Breast epithelium (tissue), 4 donors: ENCODE measurements at regions not wholly inside any gene's neighbourhood (a gene's known extent, or its start where the extent isn't known, plus 50 kb on each side); places are given as distances from the start of the nearest gene placed in this dataset.

Source experiments
- DNase-seq, 2 donors: peaks; one replicate each; pipeline ENCODE4 v3.0.0-alpha.2; 2019; ENCODE audit warnings: low spot score in 2 of 2
- H3K27ac ChIP-seq, 2 donors: fragments of 200-600 bp; sonication (generic) in 1 of 2; one replicate each; pipeline ENCODE4 v1.5.1; 2016 to 2019; ENCODE audit warnings: mild to moderate bottlenecking in 1 of 2
- H3K27me3 ChIP-seq, 2 donors: fragments of 200-600 bp; sonication (generic) in 1 of 2; one replicate each; pipeline versions ENCODE4 v1.5.1 to v1.6.0; 2017 to 2019; ENCODE audit warnings: control low read depth in 1 of 2, mild to moderate bottlenecking in 1 of 2
- H3K36me3 ChIP-seq: fragments of 200-600 bp; one replicate; pipeline ENCODE4 v1.5.1; 2019
- H3K4me1 ChIP-seq, 2 donors: fragments of 200-600 bp; sonication (generic); one replicate each; pipeline ENCODE4 v1.5.1; 2016 to 2019; ENCODE audit warnings: control low read depth in 1 of 2
- H3K4me3 ChIP-seq, 3 donors: fragments of 200-600 bp; sonication (generic); 1 replicate in 2 of 3; 2 replicates in 1 of 3; pipeline ENCODE4 v1.5.1; 2016 to 2019; ENCODE audit warnings: mild to moderate bottlenecking in 3 of 3, moderate library complexity in 2 of 3
- H3K9me3 ChIP-seq, 2 donors: fragments of 200-600 bp; sonication (generic) in 1 of 2; one replicate each; pipeline ENCODE4 v1.5.1; 2016 to 2019; ENCODE audit warnings: control low read depth in 1 of 2
- POLR2A ChIP-seq: fragments of 450-650 bp; IDR thresholded peaks from one replicate; pipeline ENCODE4 v1.6.1; 2016; ENCODE audit warnings: antibody characterized with exemption, mild to moderate bottlenecking, moderate library complexity
- POLR2AphosphoS5 ChIP-seq, 3 donors: sonication (generic); formaldehyde crosslinking; IDR thresholded peaks; one replicate each; pipeline ENCODE4 v1.6.1; 2017; ENCODE audit warnings: antibody characterized with exemption in 3 of 3
- intact Hi-C: fragments of 100-400 bp; cut with DNase I; formaldehyde crosslinking; loops from one replicate; pipeline ENCODE4 v1.15.1; 2023; ENCODE audit warnings: low total_unique reads
- TF ChIP-seq, protein P1 (sequence below), 3 donors: fragments of 450-650 bp; IDR thresholded peaks; one replicate each; pipeline ENCODE4 v1.5.1; 2016 to 2017; ENCODE audit warnings: antibody characterized with exemption in 3 of 3, mild to moderate bottlenecking in 3 of 3, moderate library complexity in 3 of 3

DNA sequence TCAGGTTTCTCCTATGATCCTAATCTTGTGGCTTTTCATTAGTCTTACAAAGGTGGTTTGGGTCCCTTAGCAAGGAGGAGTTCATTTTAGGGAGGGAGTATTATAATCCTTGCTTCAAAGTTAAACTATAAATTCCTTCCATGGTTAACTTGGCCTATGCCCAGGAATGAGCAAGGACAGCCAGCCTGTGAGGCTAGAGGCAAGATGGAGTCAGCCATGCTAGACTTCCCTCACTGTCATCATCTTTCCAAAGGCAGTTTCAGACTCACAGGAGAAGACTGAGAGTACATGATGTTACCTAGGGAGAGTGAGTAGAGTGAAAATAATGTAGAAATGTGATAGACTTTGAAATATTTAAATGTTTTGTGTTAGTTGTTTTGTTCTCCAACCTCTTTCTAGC lies 192.3 kb downstream of the GPAT3 start:
- Histone ChIP-seq H3K36me3 (no peaks in the 10 kb centered on the region), H3K4me3 (no peak overlapping the region), H3K9me3 (no peaks in the 10 kb centered on the region), H3K27ac (no peak overlapping the region), H3K4me1 (no peaks in the 10 kb centered on the region), H3K27me3 (no peaks in the 10 kb centered on the region)
- intact Hi-C loops, result no loop called here
- no peak for DNase-seq
- TF ChIP-seq POLR2AphosphoS5 (IDR thresholded peaks at IDR 0.05) (no peak), POLR2A (no peak)
- TF ChIP-seq, protein P1, sequence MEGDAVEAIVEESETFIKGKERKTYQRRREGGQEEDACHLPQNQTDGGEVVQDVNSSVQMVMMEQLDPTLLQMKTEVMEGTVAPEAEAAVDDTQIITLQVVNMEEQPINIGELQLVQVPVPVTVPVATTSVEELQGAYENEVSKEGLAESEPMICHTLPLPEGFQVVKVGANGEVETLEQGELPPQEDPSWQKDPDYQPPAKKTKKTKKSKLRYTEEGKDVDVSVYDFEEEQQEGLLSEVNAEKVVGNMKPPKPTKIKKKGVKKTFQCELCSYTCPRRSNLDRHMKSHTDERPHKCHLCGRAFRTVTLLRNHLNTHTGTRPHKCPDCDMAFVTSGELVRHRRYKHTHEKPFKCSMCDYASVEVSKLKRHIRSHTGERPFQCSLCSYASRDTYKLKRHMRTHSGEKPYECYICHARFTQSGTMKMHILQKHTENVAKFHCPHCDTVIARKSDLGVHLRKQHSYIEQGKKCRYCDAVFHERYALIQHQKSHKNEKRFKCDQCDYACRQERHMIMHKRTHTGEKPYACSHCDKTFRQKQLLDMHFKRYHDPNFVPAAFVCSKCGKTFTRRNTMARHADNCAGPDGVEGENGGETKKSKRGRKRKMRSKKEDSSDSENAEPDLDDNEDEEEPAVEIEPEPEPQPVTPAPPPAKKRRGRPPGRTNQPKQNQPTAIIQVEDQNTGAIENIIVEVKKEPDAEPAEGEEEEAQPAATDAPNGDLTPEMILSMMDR (IDR thresholded peaks at IDR 0.05), result no peak

DNA sequence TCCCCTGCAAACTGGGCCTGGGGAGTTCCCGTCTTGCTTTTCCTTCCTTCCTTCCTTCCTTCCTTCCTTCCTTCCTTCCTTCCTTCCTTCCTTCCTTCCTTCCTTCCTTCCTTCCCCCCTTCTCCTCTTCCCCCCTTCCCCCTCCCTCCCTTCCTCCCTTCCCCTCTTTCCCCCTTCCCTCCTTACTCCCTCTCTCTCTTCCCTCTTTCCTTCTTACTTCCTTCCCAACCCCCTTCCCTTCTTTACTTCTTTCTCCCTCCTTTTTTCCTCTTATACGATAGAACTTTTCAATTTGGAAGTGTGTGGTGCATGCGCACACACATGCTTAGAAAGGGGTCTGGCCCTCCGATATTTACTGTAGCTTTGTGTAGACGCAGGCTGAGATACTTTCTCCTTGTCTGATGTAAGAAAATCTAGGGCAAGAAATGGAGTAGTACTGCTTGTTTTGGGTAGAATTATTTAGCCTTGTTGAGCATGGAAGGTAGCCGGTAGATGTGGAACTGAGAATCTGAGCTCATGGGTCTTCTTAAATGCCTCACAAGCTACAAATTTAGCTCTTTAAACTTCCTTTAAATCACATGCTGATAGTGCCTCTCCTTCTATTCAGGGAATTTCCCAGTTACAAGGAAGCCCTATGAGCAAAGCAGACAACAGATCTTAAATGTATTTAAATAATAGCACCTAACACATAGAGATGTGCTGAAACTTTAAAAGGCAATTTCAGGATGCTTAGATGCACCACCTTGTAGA lies 189.6 kb downstream of the GPAT3 start:
- H3K4me3 ChIP-seq, result no peak overlapping the region
- DNase-seq, result no peak

DNA sequence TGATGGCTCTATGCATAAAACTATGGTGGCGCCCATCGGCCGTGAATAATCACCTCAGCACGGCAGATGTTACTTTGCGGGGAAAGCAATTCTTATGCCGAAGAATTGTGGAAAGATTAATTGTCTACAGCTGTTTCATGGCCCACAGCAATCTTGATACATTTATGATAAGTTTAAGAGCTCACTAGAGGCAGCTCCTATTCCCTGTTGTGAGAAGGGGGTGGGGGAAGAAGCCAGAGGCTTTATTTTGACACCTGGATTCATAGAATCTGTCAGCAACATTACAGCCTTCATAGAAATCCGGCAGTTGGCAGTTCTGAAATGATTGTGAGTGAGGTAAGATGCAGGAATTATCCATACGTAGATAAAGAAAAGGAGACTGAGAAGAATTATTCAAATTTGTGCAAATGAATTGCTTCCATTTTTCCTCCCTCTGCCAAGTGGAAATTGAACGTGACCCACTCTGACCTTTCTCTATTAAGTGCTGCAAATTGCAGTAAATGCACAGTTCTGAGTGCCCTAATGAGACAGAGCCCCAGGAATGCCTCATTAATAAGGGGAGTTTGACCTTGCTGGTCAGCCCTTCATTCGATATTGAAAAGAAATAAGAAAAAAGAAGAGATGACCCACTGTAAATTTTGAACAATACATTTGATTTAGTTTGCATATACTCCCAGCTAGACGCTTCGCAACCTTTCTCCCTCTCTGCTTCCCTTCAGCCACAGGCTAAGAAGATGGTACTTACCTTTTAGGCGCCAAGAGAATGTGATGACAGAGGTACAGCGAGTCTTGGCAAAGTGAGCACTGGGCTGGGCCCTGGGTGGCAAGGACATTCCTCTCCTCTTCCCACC lies 188.8 kb downstream of the GPAT3 start:
- no peak for DNase-seq

More for the DNA sequence above, 189.6 kb downstream of the GPAT3 start:
- no peaks in the 10 kb centered on the region for H3K4me1 ChIP-seq
- H3K9me3 ChIP-seq, result no peaks in the 10 kb centered on the region
- intact Hi-C loops, result no loop called here
- H3K27ac ChIP-seq, result no peak overlapping the region
- H3K27me3 ChIP-seq, result no peaks in the 10 kb centered on the region
- TF ChIP-seq POLR2AphosphoS5 (IDR thresholded peaks at IDR 0.05) (no peak), POLR2A (no peak)
- TF ChIP-seq, protein P1 (IDR thresholded peaks at IDR 0.05), result no peak
- no peaks in the 10 kb centered on the region for H3K36me3 ChIP-seq

DNA sequence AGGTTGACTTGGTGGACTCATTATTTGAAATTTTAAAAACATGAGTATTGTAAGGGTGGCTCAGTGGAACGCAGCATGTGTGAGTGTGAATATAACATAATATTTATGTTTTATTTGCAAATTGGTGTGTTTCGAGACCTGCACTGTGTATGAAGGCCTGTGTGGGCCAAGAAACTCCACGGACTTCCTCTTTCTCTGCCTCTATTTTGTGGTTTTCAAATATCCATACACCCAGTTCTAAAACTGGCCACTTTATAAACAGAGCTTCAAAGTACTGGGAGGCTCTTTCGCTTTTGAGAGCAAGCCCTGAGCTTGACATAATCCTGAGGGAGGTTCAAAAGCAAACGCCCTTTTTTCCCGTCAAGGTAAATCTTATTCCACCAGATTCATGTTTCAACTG lies 187.7 kb downstream of the GPAT3 start:
- intact Hi-C loops, result no loop called here
- H3K9me3 ChIP-seq, result no peaks in the 10 kb centered on the region
- H3K27ac ChIP-seq, result no peak overlapping the region
- H3K4me1 ChIP-seq, result no peaks in the 10 kb centered on the region
- H3K36me3 ChIP-seq, result no peaks in the 10 kb centered on the region
- DNase-seq, result no peak
- TF ChIP-seq POLR2AphosphoS5 (IDR thresholded peaks at IDR 0.05) (no peak), POLR2A (no peak)
- TF ChIP-seq, protein P1 (IDR thresholded peaks at IDR 0.05), result no peak
- no peaks in the 10 kb centered on the region for H3K27me3 ChIP-seq
- no peak overlapping the region for H3K4me3 ChIP-seq

More for the DNA sequence above, 188.8 kb downstream of the GPAT3 start:
- TF ChIP-seq POLR2AphosphoS5 (IDR thresholded peaks at IDR 0.05) (no peak), POLR2A (no peak)
- TF ChIP-seq, protein P1 (IDR thresholded peaks at IDR 0.05), result no peak
- H3K36me3 ChIP-seq, result no peaks in the 10 kb centered on the region
- no peaks in the 10 kb centered on the region for H3K4me1 ChIP-seq
- no peaks in the 10 kb centered on the region for H3K9me3 ChIP-seq
- no peak overlapping the region for H3K4me3 ChIP-seq
- no peak overlapping the region for H3K27ac ChIP-seq
- no peaks in the 10 kb centered on the region for H3K27me3 ChIP-seq
- intact Hi-C loops, result no loop called here

DNA sequence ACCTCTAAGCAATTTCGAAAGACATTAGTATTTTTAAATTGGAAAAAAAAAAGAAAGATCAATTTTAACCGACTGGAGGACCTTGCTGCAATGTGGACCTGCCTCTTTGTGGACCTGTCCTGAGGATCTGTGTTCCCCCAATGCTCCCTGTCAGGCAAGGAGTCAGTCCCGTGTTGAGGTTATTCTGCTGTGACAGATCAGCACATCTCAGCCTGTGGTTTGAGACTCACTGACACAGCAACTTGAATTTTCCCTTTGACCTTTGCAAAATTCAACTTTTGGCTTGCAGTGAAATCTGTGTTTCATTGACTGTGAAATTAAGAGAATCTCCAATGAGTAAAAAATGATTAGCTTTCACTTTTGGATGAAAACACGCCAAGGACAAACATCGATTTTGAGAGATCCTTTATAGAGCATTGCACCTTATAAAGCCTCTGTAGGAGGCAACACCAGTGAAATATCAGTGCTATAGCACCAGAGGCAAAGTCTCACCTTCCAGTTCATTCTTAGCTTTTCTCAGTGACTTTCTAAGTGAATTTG lies 186.9 kb downstream of the GPAT3 start:
- H3K9me3 ChIP-seq, result no peaks in the 10 kb centered on the region

More for the DNA sequence above, 186.9 kb downstream of the GPAT3 start:
- Histone ChIP-seq H3K4me3 (no peak overlapping the region), H3K27me3 (no peaks in the 10 kb centered on the region), H3K4me1 (no peaks in the 10 kb centered on the region), H3K36me3 (no peaks in the 10 kb centered on the region), H3K27ac (no peak overlapping the region)
- no peak for DNase-seq
- TF ChIP-seq POLR2AphosphoS5 (IDR thresholded peaks at IDR 0.05) (no peak), POLR2A (no peak)
- TF ChIP-seq, protein P1 (IDR thresholded peaks at IDR 0.05), result no peak
- intact Hi-C loops, result no loop called here
